GM21825 (cell line): ENCODE measurements at regions not wholly inside any gene's neighbourhood (a gene's known extent, or its start where the extent isn't known, plus 50 kb on each side); places are given as distances from the start of the nearest gene placed in this dataset.

ENCODE experiments used
- ATAC-seq: cut with Tn5 transposase; IDR thresholded peaks from one replicate; pipeline ENCODE4 v1.9.1; 2021; ENCODE audit warnings: mild to moderate bottlenecking, moderate library complexity; ENCODE audit not compliant: unreplicated experiment

DNA sequence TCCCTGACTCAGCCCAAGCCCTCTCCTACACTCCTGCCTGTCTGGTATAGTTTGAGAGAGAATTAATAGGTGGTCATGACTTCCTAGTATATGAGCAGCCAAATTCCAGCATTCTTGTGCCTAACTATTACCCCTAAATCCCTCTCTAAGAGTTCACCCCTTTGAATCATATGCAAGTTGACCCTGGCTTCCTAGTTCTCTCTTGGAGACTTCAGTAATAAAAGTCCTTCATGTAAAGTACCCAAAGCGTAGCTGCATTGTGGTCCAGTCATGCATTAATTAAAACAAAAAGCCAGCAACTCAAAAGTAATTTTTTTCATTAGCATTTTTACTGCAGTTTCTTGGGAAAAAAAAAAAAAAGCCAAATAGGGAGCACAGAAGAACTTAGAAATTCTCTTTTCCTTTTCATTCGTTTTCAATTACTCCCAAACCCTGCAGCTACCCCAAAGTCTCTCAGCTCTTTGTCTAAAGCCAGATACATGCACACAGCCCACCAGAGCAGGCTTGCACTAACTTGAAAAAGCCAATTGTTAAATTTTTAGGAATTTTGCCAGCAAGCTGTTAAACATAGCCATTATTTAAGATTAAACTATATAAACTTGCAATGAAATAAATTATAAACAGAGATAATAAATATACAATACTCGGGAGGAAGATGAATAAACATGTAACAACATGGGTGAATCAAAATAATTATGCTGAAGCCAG, 50.1 kb upstream of the STT3B start:
- ATAC-seq: no peak
